ENCODE measurements at regions not wholly inside any gene's neighbourhood (a gene's known extent, or its start where the extent isn't known, plus 50 kb on each side); places are given as distances from the start of the nearest gene placed in this dataset.

GRCh38 chr20:57003012-57003411 is 263.4 kb downstream of the BMP7 start:
- DNase-seq: no peak

- no peak for DNase-seq
Measured at GRCh38 chr20:57004416-57004815, 262.0 kb downstream of the BMP7 start.

GRCh38 chr20:57004951-57005933 is 261.2 kb downstream of the BMP7 start:
- DNase-seq: no peak

GRCh38 chr20:57006411-57007170 is 259.9 kb downstream of the BMP7 start:
- DNase-seq: no peak

GRCh38 chr20:57007171-57007540 is 259.3 kb downstream of the BMP7 start:
- DNase-seq: no peak

GRCh38 chr20:57008217-57008616 is 258.2 kb downstream of the BMP7 start:
- DNase-seq: no peak

- no peak for DNase-seq
Measured at GRCh38 chr20:57009355-57009754, 257.1 kb downstream of the BMP7 start.

- no peak for DNase-seq
Measured at GRCh38 chr20:57009775-57010174, 256.7 kb downstream of the BMP7 start.

- no peak for DNase-seq
Measured at GRCh38 chr20:57012691-57013090, 253.8 kb downstream of the BMP7 start.

- no peak for DNase-seq
Measured at GRCh38 chr20:57013217-57013616, 253.2 kb downstream of the BMP7 start.

GRCh38 chr20:57013741-57014140 is 252.7 kb downstream of the BMP7 start:
- no peak for DNase-seq

GRCh38 chr20:57020364-57020763 is 246.1 kb downstream of the BMP7 start:
- no peak for DNase-seq

GRCh38 chr20:57022306-57022705 is 244.1 kb downstream of the BMP7 start:
- no peak for DNase-seq

GRCh38 chr20:57023007-57023406 is 243.4 kb downstream of the BMP7 start:
- DNase-seq: no peak

GRCh38 chr20:57023997-57024396 is 242.4 kb downstream of the BMP7 start:
- DNase-seq: no peak

GRCh38 chr20:57024849-57025248 is 241.6 kb downstream of the BMP7 start:
- no peak for DNase-seq

- DNase-seq: no peak
Measured at GRCh38 chr20:57025261-57025660, 241.2 kb downstream of the BMP7 start.

- no peak for DNase-seq
Measured at GRCh38 chr20:57025666-57026224, 240.7 kb downstream of the BMP7 start.

GRCh38 chr20:57027777-57028176 is 238.7 kb downstream of the BMP7 start:
- no peak for DNase-seq

- DNase-seq: no peak
Measured at GRCh38 chr20:57030611-57031600, 235.5 kb downstream of the BMP7 start.

GRCh38 chr20:57031867-57032355 is 234.5 kb downstream of the BMP7 start:
- DNase-seq: no peak

GRCh38 chr20:57032847-57033246 is 233.6 kb downstream of the BMP7 start:
- no peak for DNase-seq
